DND-41 (cell line): ENCODE measurements at regions not wholly inside any gene's neighbourhood (a gene's known extent, or its start where the extent isn't known, plus 50 kb on each side); places are given as distances from the start of the nearest gene placed in this dataset.

Source experiments
- CTCF ChIP-seq: IDR thresholded peaks from 2 replicates; pipeline ENCODE4 v1.5.1; 2012; ENCODE audit warnings: borderline replicate concordance, low read length, moderate library complexity, mild to moderate bottlenecking; ENCODE audit not compliant: poor library complexity, severe bottlenecking; ENCODE audit errors: extremely low read depth
- EZH2 ChIP-seq: IDR thresholded peaks from 3 replicates; pipeline ENCODE4 v1.6.1; 2012; ENCODE audit warnings: borderline replicate concordance, low read depth, mild to moderate bottlenecking, moderate library complexity, low read length, inconsistent platforms; ENCODE audit not compliant: severe bottlenecking

GRCh38 chr12:87231818-87232217, 797.4 kb downstream of the C12orf50 start:
- TF ChIP-seq CTCF (no peak), EZH2 (no peak)
